NCI-H748 (cell line): ENCODE measurements at regions not wholly inside any gene's neighbourhood (a gene's known extent, or its start where the extent isn't known, plus 50 kb on each side); places are given as distances from the start of the nearest gene placed in this dataset.

ENCODE experiments used
- DNase-seq: peaks from one replicate; lab custom pipeline; 2025; ENCODE audit not compliant: unreplicated experiment; lab: John Stamatoyannopoulos, UW

- DNase-seq, result peak; percentile 44
Measured at GRCh38 chr7:12456506-12456905, 52.8 kb upstream of the VWDE start.

- DNase-seq, result peak; percentile 63
Measured at GRCh38 chr7:12458520-12459131, 55.0 kb upstream of the VWDE start.

GRCh38 chr7:12467837-12468236 is 64.2 kb upstream of the VWDE start:
- no peak for DNase-seq

DNA sequence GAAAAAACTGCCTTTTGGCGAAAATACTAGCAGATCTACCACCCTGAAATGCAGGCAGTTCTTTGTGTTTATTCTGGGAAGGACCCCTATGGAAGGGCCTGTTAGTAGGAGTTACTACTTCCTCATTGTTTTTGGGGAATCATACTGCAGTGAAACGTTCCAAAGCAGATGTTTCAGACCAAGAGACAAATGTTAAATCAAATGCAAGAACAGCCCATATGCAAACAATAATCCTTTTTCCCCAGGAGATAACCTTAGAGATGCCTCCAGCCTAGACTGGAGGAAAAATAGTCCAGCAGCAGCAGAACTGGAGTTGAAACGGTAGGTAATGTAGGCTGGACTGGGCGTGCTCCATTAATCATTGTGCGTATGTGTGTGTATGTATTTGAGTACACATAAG is 65.9 kb upstream of the VWDE start:
- no peak for DNase-seq

- DNase-seq, result no peak
Measured at GRCh38 chr7:12470930-12471329, 67.3 kb upstream of the VWDE start.

GRCh38 chr7:12474035-12474434 is 70.4 kb upstream of the VWDE start:
- no peak for DNase-seq

GRCh38 chr7:12475362-12476063 is 71.8 kb upstream of the VWDE start:
- peak; percentile 82 for DNase-seq

GRCh38 chr7:12477620-12478019 is 74.0 kb upstream of the VWDE start:
- no peak for DNase-seq

DNA sequence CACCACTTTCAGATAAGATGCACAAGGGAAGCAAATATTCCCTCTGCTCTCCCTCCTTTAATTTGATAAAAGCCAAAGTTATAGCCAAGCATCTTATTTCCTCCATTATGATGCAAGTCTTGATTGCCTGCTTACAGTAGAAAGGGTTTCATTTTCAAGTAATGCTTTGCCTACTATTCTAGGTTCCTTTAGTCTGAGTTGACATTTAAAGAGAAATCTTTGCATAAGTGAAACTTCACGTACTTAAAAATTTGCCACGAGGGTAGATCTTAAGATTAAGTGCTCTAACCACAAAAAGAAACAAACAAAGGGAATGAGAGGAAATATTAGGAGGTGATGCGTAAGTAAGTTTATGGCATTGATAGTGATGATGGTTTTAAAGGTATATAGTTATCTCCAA is 78.1 kb upstream of the VWDE start:
- DNase-seq, result no peak

- DNase-seq, result no peak
Measured at GRCh38 chr7:12485845-12486244, 82.2 kb upstream of the VWDE start.

GRCh38 chr7:12488341-12488740 is 82.2 kb upstream of the SCIN start:
- no peak for DNase-seq

GRCh38 chr7:12490107-12490688 is 80.3 kb upstream of the SCIN start:
- DNase-seq, result peak; percentile 78

GRCh38 chr7:12490940-12491339 is 79.6 kb upstream of the SCIN start:
- no peak for DNase-seq

DNA sequence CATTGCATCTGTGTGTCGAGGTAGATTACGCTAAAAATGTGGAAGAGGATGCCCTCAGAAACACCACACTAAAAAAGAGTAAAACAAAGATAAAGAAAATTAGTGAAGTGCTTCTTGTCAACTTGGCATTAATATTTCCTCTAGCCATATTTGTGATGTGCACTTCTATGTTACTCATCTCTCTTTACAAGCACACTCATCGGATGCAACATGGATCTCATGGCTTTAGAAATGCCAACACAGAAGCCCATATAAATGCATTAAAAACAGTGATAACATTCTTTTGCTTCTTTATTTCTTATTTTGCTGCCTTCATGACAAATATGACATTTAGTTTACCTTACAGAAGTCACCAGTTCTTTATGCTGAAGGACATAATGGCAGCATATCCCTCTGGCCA is 79.0 kb upstream of the SCIN start:
- no peak for DNase-seq

GRCh38 chr7:12493407-12493806 is 77.1 kb upstream of the SCIN start:
- no peak for DNase-seq

GRCh38 chr7:12493863-12494686 is 76.4 kb upstream of the SCIN start:
- no peak for DNase-seq

- DNase-seq, result no peak
Measured at GRCh38 chr7:12494687-12495024, 75.9 kb upstream of the SCIN start.

DNA sequence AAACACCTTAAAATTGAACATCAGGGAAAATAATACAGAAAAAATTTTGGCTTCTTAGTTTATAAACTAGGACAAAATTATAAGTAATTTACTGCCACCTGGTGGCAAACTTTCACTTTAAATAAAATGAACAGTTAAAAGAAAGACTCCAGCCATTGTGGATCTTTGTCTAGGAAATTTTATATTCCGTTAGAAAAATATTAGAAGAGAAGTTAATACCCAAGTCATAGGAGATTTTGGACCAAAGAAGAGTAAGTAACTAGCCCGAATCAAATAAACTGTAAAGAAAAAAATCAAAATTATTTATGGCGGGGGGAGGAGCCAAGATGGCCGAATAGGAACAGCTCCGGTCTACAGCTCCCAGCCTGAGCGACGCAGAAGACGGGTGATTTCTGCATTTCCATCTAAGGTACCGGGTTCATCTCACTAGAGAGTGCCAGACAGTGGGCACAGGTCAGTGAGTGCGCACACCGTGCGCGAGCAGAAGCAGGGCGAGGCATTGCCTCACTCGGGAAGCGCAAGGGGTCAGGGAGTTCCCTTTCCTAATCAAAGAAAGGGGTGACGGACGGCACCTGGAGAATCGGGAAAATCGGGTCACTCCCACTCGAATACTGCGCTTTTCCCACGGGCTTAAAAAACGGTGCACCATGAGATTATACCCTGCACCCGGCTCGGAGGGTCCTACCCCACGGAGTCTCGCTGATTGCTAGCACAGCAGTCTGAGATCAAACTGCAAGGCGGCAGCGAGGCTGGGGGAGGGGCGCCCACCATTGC is 73.4 kb upstream of the SCIN start:
- peak; percentile 88 for DNase-seq

GRCh38 chr7:12504149-12504548 is 66.4 kb upstream of the SCIN start:
- no peak for DNase-seq

- DNase-seq, result no peak
Measured at GRCh38 chr7:12508005-12508404, 62.5 kb upstream of the SCIN start.

DNA sequence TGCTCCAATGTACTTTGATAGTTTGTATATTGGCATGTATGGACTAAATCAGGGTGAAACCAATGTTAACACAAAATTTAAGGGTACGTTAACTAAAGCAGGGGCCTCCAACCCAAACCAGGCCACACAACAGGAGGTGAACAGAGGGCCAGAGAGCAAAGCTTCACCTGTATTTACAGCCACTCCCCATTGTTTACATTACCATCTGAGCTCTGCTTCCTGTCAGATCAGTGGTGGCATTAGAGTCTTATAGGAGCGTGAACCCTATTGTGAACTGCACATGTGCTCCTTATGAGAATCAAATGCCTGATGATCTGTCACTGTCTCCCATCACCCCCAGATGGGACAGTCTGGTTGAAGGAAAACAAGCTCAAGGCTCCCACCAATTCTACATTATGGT is 62.0 kb upstream of the SCIN start:
- DNase-seq, result peak; percentile 69
